HuH-7 (cell line): ENCODE measurements at regions not wholly inside any gene's neighbourhood (a gene's known extent, or its start where the extent isn't known, plus 50 kb on each side); places are given as distances from the start of the nearest gene placed in this dataset.

Experiments used
- DNase-seq: peaks from one replicate; pipeline ENCODE4 v3.0.0; 2011; ENCODE audit warnings: low spot score

GRCh38 chr5:125205601-125206225 lies 459.3 kb upstream of the ZNF608 start:
- DNase-seq = no peak

- DNase-seq = no peak
Observed at GRCh38 chr5:125207856-125208255, 461.4 kb upstream of the ZNF608 start.

GRCh38 chr5:125209650-125210049 lies 463.2 kb upstream of the ZNF608 start:
- DNase-seq = no peak

- DNase-seq = no peak
Observed at GRCh38 chr5:125210242-125210947, 464.0 kb upstream of the ZNF608 start.

- no peak for DNase-seq
Observed at GRCh38 chr5:125214080-125214479, 467.6 kb upstream of the ZNF608 start.

- no peak for DNase-seq
Observed at GRCh38 chr5:125215593-125215992, 469.2 kb upstream of the ZNF608 start.

- no peak for DNase-seq
Observed at GRCh38 chr5:125219710-125220109, 473.3 kb upstream of the ZNF608 start.

GRCh38 chr5:125220284-125220683 lies 473.8 kb upstream of the ZNF608 start:
- DNase-seq = no peak

GRCh38 chr5:125222597-125223240 lies 476.3 kb upstream of the ZNF608 start:
- DNase-seq = no peak

- DNase-seq = no peak
Observed at GRCh38 chr5:125225424-125225823, 479.0 kb upstream of the ZNF608 start.

- DNase-seq = no peak
Observed at GRCh38 chr5:125226825-125227224, 480.4 kb upstream of the ZNF608 start.

- peak; percentile 11 for DNase-seq
Observed at GRCh38 chr5:125227333-125228095, 481.1 kb upstream of the ZNF608 start.

- DNase-seq = no peak
Observed at GRCh38 chr5:125228363-125229070, 482.1 kb upstream of the ZNF608 start.

GRCh38 chr5:125229556-125229955 lies 483.1 kb upstream of the ZNF608 start:
- no peak for DNase-seq

- DNase-seq = no peak
Observed at GRCh38 chr5:125232779-125233230, 486.4 kb upstream of the ZNF608 start.

GRCh38 chr5:125233944-125234343 lies 487.5 kb upstream of the ZNF608 start:
- no peak for DNase-seq

GRCh38 chr5:125236007-125236406 lies 489.6 kb upstream of the ZNF608 start:
- no peak for DNase-seq

- no peak for DNase-seq
Observed at GRCh38 chr5:125236981-125237380, 490.5 kb upstream of the ZNF608 start.

- no peak for DNase-seq
Observed at GRCh38 chr5:125244531-125244930, 498.1 kb upstream of the ZNF608 start.

- no peak for DNase-seq
Observed at GRCh38 chr5:125245216-125245615, 498.8 kb upstream of the ZNF608 start.

GRCh38 chr5:125249400-125249799 lies 503.0 kb upstream of the ZNF608 start:
- DNase-seq = no peak

- no peak for DNase-seq
Observed at GRCh38 chr5:125251703-125252102, 505.3 kb upstream of the ZNF608 start.
